Activated CD8-positive, alpha-beta memory T cell treated with anti-CD3 and anti-CD28 coated beads for 4 hours (primary cell): ENCODE measurements at regions not wholly inside any gene's neighbourhood (a gene's known extent, or its start where the extent isn't known, plus 50 kb on each side); places are given as distances from the start of the nearest gene placed in this dataset.
A peak's percentile ranks its signal among the peaks of the same experiment; 100 is the strongest.

Experiments
- DNase-seq, 2 donors: peaks; one replicate each; pipeline ENCODE4 v3.0.0-alpha.2; 2020; ENCODE audit warnings: low read depth in 2 of 2

GRCh38 chr2:213202011-213202410 is 50.6 kb upstream of the IKZF2 start:
- DNase-seq, result no peak

GRCh38 chr2:213205944-213206343 is 54.5 kb upstream of the IKZF2 start:
- DNase-seq, result no peak

GRCh38 chr2:213213186-213213585 is 61.8 kb upstream of the IKZF2 start:
- no peak for DNase-seq

DNA sequence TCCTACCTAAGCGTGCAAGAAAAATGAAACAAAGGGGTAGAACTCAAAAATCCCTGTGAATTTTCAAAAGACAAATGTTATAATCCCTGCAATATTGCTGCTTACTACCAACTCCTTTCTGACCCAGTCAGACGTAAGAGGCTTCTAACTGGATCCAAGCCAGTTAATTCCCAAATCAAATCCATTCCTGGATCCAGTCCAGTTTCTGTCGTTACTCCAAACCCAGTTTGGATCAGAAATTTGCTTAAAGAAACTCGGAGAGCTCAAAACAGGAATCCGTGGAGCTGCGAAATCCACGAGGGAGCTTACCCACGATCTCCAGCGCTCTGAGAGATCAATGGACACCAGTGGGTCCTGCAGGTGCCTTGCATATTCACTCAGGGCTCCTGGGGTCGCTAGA is 62.8 kb upstream of the IKZF2 start:
- no peak for DNase-seq

GRCh38 chr2:213216461-213216860 is 65.0 kb upstream of the IKZF2 start:
- no peak for DNase-seq

GRCh38 chr2:213219816-213220215 is 64.4 kb upstream of the SPAG16 start:
- no peak for DNase-seq

GRCh38 chr2:213220967-213221603 is 63.2 kb upstream of the SPAG16 start:
- DNase-seq, result no peak

GRCh38 chr2:213221957-213222356 is 62.3 kb upstream of the SPAG16 start:
- no peak for DNase-seq

DNA sequence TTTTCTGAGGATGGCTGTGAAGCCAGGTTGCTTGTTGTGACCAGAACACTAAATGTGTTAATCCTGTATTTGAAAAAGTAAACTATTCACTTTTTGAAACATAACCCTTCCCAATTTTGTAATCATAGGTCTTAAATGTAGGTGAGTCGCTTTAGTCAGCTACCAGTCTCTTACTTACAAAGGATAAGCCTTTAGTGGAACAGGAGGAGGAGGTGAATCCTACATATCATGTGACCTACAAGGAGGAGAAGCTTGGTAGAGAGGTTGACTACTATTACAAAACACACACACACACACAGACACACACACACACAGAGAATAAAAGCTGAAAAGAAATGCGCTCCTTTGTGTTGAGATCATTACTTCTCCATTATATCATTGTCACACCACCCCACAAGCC is 59.9 kb upstream of the SPAG16 start:
- no peak for DNase-seq

- DNase-seq, result no peak
Observed at GRCh38 chr2:213225866-213226265, 58.4 kb upstream of the SPAG16 start.

- DNase-seq, result no peak
Observed at GRCh38 chr2:213227458-213227857, 56.8 kb upstream of the SPAG16 start.

GRCh38 chr2:213228638-213229037 is 55.6 kb upstream of the SPAG16 start:
- DNase-seq, result no peak

GRCh38 chr2:213229814-213230213 is 54.5 kb upstream of the SPAG16 start:
- no peak for DNase-seq

DNA sequence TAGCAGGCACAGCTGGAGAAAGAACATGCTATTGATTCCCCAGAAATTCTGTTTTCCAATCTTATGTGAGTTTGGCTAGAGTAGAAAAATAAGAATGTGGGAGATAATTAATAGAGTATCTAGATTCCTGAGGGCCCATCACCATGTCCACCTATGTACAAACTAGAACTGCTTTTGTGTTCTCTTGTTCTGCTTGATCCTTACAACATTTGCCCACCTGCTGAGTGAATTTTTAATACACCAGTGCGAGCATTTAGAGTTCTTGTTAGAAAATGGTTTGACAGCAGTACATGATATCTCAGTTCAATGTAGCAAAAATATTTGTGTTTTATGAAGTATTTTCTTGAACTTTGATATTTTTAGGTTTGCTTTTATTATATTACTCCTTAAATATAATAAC is 52.3 kb upstream of the SPAG16 start:
- DNase-seq, result no peak

DNA sequence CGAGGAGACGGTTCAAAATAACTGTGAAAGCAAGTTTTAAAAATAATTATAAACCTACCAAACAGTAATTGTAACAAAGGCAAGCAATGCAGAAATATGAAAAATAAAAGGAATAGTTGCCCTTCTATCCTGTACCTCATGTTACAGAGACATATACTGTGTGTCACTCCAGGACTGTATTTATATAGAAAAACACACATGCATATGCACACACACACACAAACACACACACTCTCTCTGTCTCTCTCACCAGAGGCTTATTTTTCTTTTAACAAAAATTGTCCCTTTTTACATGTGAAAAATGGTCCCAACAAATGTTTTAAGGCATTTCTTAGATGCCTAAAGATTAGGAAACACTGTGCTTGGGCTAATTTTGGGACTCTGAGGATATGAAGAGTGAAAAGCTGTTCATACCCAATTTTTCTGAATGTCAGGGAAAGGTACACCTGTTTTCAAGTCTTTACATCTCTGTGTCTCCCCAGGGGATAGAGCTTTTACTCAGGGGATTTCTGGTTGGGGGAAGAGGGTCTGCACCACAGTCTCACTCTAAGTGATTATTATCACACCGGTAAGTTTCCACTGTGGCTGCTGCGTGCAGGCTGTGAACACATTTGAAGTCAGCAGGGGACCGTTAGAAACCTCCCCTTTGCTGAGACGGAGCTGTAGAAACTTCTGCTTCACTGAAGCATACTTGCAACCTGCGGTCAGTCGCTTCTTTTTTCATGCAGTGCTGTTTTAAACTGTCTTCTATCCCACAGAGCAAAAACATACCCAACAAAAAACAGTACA is 51.4 kb upstream of the SPAG16 start:
- peak in 1 of 2 donors; percentile 6 for DNase-seq

DNA sequence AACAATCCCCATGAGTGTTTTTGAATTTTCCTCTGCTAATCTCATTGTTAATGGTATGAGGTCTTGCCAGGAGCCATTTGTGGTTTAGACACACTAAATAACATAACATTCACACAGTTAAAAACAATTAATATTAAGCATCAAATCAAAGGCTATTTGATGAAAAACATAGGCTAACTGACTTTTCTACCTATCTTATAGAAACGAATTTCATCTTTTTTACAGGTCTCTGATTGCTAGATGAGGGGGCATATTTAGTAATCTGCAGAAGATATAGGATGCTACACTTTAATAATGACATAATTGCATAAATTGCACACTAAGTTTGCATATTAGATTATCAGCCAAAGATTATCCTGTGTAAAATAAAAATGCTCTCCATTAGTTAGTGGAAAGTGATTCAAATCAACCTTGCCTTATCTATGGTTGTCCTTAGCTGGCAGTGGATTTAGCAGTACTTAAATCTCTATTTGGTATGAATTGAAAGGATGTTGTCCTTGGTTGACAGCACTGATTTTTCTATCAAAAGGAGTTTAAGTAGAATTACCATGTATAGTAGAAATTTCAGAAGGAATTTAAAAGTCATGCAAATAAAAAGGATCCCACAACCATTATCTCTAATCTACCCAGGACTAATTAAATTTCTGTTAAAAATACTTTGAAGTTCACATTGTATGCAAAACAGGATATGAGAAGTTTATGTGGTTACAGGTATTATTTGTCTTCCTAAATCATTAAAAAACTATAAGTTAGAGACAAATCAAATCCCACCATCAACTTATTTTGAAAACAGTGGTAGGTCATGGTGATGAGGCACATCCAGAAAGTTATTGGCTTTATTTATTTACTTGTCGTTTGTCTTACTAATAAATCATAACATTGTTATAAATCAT is 50.6 kb upstream of the SPAG16 start:
- no peak for DNase-seq
